ENCODE measurements at regions not wholly inside any gene's neighbourhood (a gene's known extent, or its start where the extent isn't known, plus 50 kb on each side); places are given as distances from the start of the nearest gene placed in this dataset.

DNA sequence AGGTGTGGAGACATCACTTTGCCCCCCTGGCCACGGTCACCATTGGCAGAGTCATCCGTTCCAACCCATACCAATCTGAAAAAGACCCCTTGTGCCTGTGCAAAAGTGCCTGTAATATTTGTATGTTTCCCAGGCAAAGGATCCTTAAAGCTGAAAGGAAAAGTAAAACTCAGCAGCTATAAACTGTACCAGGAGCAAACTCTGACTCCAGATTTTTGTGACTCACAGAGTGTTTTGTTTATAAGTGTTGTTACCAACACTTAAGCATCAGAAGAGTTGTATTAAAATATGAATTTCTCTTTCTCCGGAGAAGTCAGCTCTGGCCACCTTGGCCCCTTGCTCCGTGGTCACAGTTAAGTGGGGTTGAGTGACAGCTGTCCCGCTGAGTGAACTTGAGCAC is 75.9 kb downstream of the IRX6 start:
- TF ChIP-seq JUND (IDR thresholded peaks at IDR 0.05; ENCODE audit: low read depth) = no peak
- in situ Hi-C loops (cut with HindIII; ENCODE audit: low pct_unique_long_range_greater_than_20kb, low sequenced_read_pairs) = no loop called here
- no peak for DNase-seq (ENCODE audit: low read depth in 1 of 2, low spot score in 1 of 2)

DNA sequence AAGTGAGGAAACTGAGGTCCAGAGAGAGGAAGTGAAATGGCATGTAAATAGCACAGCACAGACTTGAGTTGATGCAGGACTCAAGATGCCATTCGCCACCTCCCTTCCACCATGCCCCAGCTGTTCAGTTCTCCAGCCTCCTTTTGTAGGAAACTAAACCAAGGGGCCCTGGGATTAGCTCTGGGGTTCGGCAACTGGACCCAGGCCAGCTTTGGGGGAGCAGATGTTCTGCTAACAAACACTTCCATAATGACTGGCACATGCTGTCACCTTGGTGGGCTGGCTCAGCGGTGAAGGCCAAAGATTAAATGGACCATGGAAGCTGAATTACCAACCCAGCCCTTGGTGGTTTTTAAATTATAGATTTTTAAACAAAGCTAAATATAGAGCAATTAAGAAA is 77.0 kb downstream of the IRX6 start:
- no peak for DNase-seq (ENCODE audit: low read depth in 1 of 2, low spot score in 1 of 2)
- in situ Hi-C loops (cut with HindIII; ENCODE audit: low pct_unique_long_range_greater_than_20kb, low sequenced_read_pairs) = no loop called here
- TF ChIP-seq JUND (IDR thresholded peaks at IDR 0.05; ENCODE audit: low read depth) = no peak

DNA sequence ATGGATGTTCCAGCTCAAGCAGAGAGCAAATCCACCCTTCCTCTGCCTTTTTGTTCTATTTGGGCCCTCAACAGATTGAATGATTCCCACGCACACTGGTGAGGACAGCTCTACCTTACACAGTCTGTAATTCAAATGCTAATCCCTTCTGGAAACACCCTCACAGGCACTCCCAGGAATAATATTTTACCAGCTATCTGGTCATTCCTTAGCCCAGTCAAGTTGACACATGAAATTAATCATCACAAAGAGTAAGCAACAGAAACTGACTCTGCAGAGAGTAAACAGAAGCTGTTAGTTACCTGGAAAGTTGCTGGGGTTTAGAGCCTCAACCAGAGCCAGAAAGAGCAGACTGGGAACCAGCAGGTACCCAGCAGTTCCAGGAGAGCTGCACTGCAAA is 75.5 kb upstream of the MMP2 start:
- DNase-seq (ENCODE audit: low read depth in 1 of 2, low spot score in 1 of 2) = no peak
- no peak for TF ChIP-seq JUND (IDR thresholded peaks at IDR 0.05; ENCODE audit: low read depth)
- in situ Hi-C loops (cut with HindIII; ENCODE audit: low pct_unique_long_range_greater_than_20kb, low sequenced_read_pairs) = no loop called here

GRCh38 chr16:55406651-55407050 is 72.3 kb upstream of the MMP2 start:
- no peak for TF ChIP-seq JUND (IDR thresholded peaks at IDR 0.05; ENCODE audit: low read depth)
- in situ Hi-C loops (cut with HindIII; ENCODE audit: low pct_unique_long_range_greater_than_20kb, low sequenced_read_pairs) = no loop called here
- DNase-seq (ENCODE audit: low read depth in 1 of 2, low spot score in 1 of 2) = no peak

DNA sequence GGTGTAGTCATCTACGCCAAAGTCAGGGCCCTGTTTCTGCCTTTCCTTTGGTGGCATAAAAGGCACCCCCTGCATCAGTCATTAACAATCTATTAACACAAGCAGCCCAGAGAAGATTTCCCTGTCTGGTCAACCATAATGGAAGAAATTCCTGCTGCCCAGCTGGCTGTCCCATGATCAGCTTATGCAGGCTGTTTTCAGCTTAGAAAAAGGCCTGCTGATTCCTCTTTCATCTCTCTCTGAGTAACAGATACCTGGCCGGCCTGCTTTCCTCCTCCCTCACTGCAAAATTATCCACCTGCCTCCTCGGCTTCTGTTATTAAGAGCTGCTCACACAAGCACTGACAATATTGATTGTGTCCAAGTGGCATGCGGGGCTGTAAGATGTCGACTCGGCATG is 70.3 kb upstream of the MMP2 start:
- no peak for DNase-seq (ENCODE audit: low read depth in 1 of 2, low spot score in 1 of 2)
- in situ Hi-C loops (cut with HindIII; ENCODE audit: low pct_unique_long_range_greater_than_20kb, low sequenced_read_pairs) = no loop called here
- TF ChIP-seq JUND (IDR thresholded peaks at IDR 0.05; ENCODE audit: low read depth) = no peak

DNA sequence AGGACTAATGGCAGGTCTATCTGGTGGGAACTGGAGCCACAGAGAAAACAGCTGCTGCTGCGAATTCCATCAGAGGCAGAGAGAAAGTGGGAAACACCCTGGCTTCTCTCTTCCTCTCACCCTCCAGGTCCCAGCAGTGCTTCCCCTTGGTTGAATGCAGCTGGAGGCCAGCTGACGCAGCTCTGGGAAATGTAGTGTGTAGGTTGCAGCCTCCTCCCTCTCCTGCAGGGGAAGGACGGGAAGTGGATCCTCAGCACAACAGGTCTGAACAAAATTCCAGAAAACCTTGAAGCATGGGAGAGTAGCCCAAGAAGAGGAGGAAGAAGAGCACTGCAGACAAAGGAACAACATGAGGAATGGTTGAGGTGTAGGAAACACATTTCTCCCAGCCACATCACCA is 67.8 kb upstream of the MMP2 start:
- DNase-seq (ENCODE audit: low read depth in 1 of 2, low spot score in 1 of 2) = no peak
- no peak for TF ChIP-seq JUND (IDR thresholded peaks at IDR 0.05; ENCODE audit: low read depth)
- in situ Hi-C loops (cut with HindIII; ENCODE audit: low pct_unique_long_range_greater_than_20kb, low sequenced_read_pairs) = no loop called here

DNA sequence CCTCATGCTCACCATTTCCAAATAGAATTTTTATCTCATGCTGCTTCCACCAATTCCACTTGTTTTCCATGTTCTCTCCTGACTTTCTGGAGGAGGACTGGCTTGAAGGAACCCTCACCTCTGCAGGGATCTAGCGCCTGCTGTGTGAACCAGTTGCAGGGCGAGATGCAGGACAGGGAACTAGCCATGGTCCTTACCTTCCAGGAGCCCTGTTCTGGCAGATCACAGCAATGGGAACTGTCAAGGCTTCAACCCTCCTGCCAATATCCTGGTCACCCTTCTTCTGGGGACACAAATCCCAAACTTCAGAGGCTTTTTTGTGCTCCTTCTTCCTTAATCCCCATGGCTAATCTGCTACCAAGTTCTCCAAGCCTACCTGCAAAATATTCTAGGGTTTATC is 60.4 kb upstream of the MMP2 start:
- peak; percentile 61 to 64 for DNase-seq (ENCODE audit: low read depth in 1 of 2, low spot score in 1 of 2)
- in situ Hi-C loops (cut with HindIII; ENCODE audit: low pct_unique_long_range_greater_than_20kb, low sequenced_read_pairs) = no loop called here
- no peak for TF ChIP-seq JUND (IDR thresholded peaks at IDR 0.05; ENCODE audit: low read depth)

GRCh38 chr16:55421226-55421625 is 57.8 kb upstream of the MMP2 start:
- DNase-seq (ENCODE audit: low read depth in 1 of 2, low spot score in 1 of 2) = no peak
- no peak for TF ChIP-seq JUND (IDR thresholded peaks at IDR 0.05; ENCODE audit: low read depth)
- in situ Hi-C loops (cut with HindIII; ENCODE audit: low pct_unique_long_range_greater_than_20kb, low sequenced_read_pairs) = no loop called here

DNA sequence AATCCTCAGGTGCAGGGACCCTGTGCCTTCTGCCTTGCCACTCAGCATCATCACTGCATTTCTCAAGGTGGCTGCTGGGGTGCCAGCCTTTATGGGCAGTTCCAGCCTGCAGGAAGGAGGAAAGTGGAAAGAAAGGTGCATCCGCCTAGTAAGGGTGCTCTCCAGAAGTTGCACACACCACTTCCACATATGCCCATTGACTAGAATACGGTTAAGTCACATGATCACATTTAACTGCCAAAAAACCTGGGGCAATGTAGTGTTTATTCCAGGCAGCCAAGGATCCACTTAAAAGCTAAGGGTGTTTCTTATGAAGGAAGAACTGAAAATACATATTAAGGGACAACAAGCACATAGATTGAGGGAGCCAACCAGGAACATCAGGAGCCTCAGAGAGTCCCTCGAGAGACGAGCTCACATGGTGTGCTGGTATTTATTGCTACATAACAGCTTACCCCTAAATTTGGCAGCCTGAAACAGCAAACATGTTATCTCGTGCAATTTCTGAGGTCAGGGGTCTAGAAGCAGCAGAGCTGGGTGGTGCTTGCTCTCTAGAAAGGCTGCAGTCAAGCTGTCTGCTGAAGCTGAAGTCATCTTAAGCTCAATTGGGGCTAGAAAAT is 52.0 kb upstream of the MMP2 start:
- TF ChIP-seq JUND (IDR thresholded peaks at IDR 0.05; ENCODE audit: low read depth) = no peak
- in situ Hi-C loops (cut with HindIII; ENCODE audit: low pct_unique_long_range_greater_than_20kb, low sequenced_read_pairs) = no loop called here
- DNase-seq (ENCODE audit: low read depth in 1 of 2, low spot score in 1 of 2) = no peak

All from T47D (cell line).